ENCODE measurements at regions not wholly inside any gene's neighbourhood (a gene's known extent, or its start where the extent isn't known, plus 50 kb on each side); places are given as distances from the start of the nearest gene placed in this dataset.

DNA sequence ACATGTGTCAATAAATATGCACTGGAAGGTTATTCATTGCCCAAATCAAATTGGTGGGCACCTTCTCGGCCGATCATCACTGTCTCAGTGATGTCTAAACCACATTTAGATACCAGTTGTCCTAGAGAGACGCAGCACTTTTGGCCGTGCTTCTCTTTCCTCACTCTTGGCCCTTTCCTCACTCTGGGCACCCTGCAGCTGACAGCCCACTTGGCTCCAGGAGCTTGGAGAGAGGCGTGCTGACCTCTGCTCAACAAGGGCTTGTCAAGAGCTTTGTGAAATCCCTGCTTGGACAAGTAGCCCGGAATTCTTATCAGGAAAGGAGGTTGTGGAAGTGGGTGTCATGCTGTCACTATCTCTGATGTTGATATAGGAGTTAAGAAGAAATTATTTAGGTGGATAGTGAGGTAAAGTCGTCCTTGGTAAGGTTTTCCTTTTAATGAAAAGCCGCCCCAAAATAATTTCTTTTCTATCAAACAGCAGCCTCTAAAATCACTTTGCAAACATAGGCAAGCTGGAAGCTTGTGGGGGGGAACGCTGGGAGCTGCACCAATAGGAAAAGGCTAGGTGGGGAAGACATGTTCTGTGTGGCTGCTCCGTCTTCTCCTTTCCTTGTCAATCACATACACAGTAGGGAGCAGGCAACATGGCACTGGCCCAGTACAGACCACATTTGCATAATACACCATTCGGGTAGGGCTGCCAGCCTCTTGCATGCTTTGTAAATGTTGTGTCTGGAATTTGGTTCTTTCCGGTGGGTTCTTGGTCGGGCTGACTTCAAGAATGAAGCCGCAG, 126.8 kb upstream of the UBE3A start:
- TF ChIP-seq, protein P1, sequence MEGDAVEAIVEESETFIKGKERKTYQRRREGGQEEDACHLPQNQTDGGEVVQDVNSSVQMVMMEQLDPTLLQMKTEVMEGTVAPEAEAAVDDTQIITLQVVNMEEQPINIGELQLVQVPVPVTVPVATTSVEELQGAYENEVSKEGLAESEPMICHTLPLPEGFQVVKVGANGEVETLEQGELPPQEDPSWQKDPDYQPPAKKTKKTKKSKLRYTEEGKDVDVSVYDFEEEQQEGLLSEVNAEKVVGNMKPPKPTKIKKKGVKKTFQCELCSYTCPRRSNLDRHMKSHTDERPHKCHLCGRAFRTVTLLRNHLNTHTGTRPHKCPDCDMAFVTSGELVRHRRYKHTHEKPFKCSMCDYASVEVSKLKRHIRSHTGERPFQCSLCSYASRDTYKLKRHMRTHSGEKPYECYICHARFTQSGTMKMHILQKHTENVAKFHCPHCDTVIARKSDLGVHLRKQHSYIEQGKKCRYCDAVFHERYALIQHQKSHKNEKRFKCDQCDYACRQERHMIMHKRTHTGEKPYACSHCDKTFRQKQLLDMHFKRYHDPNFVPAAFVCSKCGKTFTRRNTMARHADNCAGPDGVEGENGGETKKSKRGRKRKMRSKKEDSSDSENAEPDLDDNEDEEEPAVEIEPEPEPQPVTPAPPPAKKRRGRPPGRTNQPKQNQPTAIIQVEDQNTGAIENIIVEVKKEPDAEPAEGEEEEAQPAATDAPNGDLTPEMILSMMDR (IDR thresholded peaks at IDR 0.05; ENCODE audit: poor library complexity): no peak
- TF ChIP-seq EZH2 (IDR thresholded peaks at IDR 0.05; ENCODE audit: borderline replicate concordance) (no peak), EZH2phosphoT487 (IDR thresholded peaks at IDR 0.05; ENCODE audit: low read depth, severe bottlenecking, unreplicated experiment) (no peak)
- Histone ChIP-seq H3K27ac (no peak overlapping the region), H3K4me1 (ENCODE audit: insufficient read depth) (no peaks in the 10 kb centered on the region), H4K20me1 (ENCODE audit: insufficient read depth, poor library complexity, severe bottlenecking) (no peaks in the 10 kb centered on the region), H3K4me2 (no peak overlapping the region), H3K36me3 (replicated peaks; ENCODE audit: insufficient read depth, low read depth) (peaks cover 3% of the 10 kb centered on the region), H3K9me3 (ENCODE audit: low read depth) (no peaks in the 10 kb centered on the region), H3K79me2 (no peaks in the 10 kb centered on the region), H2AFZ (no peak overlapping the region), H3K9me2 (replicated peaks; ENCODE audit: insufficient read depth) (no peaks in the 10 kb centered on the region), H3K4me3 (no peak overlapping the region), H3K27me3 (no peaks in the 10 kb centered on the region)
- WGBS (ENCODE audit: low lambda C conversion rate, missing lambda C conversion rate): 73% methylated on average over 14 of the region's 14 CpGs
- DNase-seq (ENCODE audit: low spot score): no peak

DNA sequence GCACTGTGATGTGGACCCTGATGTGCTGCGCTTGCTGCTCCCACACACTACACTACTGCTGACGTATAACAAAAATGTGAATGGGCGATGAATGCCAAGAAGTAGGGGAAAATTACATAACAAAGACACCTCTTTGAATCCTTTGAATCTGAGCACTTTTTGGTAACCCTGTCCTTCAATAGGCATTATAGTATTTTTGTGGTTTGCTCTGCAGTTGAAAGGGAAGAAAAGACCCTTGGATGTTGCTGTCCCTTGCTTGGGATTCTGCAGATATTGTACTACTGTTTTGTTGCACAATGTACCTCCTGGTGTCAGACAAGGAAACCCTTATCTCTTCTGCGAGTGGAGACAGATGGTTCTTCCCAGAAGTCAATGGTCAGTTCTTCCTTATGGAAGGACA, 124.8 kb upstream of the UBE3A start:
- Histone ChIP-seq H3K4me3 (no peak overlapping the region), H3K27me3 (no peaks in the 10 kb centered on the region), H3K27ac (no peak overlapping the region), H3K9me2 (replicated peaks; ENCODE audit: insufficient read depth) (no peaks in the 10 kb centered on the region), H3K4me2 (no peak overlapping the region), H3K4me1 (ENCODE audit: insufficient read depth) (no peaks in the 10 kb centered on the region), H3K79me2 (no peaks in the 10 kb centered on the region), H2AFZ (no peak overlapping the region), H4K20me1 (ENCODE audit: insufficient read depth, poor library complexity, severe bottlenecking) (no peaks in the 10 kb centered on the region), H3K9me3 (ENCODE audit: low read depth) (no peaks in the 10 kb centered on the region), H3K36me3 (replicated peaks; ENCODE audit: insufficient read depth, low read depth) (peaks cover 3% of the 10 kb centered on the region)
- WGBS (ENCODE audit: low lambda C conversion rate, missing lambda C conversion rate): 84% methylated on average over 4 of the region's 4 CpGs
- DNase-seq (ENCODE audit: low spot score): no peak
- TF ChIP-seq EZH2 (IDR thresholded peaks at IDR 0.05; ENCODE audit: borderline replicate concordance) (no peak), EZH2phosphoT487 (IDR thresholded peaks at IDR 0.05; ENCODE audit: low read depth, severe bottlenecking, unreplicated experiment) (no peak)
- TF ChIP-seq, protein P1 (IDR thresholded peaks at IDR 0.05; ENCODE audit: poor library complexity): no peak

DNA sequence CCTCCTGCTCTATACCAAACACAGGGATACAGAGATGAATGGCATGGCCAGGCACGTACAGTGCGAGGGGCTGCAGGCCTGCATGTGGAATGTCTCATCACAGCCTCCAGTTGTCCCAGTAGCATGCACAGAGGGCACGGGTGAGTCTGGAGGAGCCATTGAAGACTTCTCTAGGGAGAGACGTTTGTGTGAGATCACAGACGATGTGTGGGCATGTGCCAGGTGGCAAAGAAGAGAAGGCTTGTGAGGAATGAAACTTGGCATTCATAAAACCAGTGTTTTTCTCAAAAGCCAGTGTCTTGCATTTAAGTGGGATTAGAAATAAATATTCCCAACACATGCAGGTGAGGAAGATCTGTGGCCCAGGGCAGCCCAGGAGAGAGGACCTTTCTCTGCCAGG, 119.1 kb upstream of the UBE3A start:
- TF ChIP-seq, protein P1 (IDR thresholded peaks at IDR 0.05; ENCODE audit: poor library complexity): no peak
- Histone ChIP-seq H4K20me1 (ENCODE audit: insufficient read depth, poor library complexity, severe bottlenecking) (no peaks in the 10 kb centered on the region), H3K27ac (no peak overlapping the region), H3K9me2 (replicated peaks; ENCODE audit: insufficient read depth) (no peaks in the 10 kb centered on the region), H3K79me2 (no peaks in the 10 kb centered on the region), H3K27me3 (no peaks in the 10 kb centered on the region), H3K4me2 (no peak overlapping the region), H2AFZ (no peak overlapping the region), H3K9me3 (ENCODE audit: low read depth) (no peaks in the 10 kb centered on the region), H3K36me3 (replicated peaks; ENCODE audit: insufficient read depth, low read depth) (peaks cover 3% of the 10 kb centered on the region), H3K4me1 (ENCODE audit: insufficient read depth) (no peaks in the 10 kb centered on the region), H3K4me3 (no peak overlapping the region)
- no peak for DNase-seq (ENCODE audit: low spot score)
- WGBS (ENCODE audit: low lambda C conversion rate, missing lambda C conversion rate): 88% methylated on average over 5 of the region's 5 CpGs

All from hepatocyte (in vitro differentiated cells).